Glomerular endothelial cell (primary cell): ENCODE measurements at regions not wholly inside any gene's neighbourhood (a gene's known extent, or its start where the extent isn't known, plus 50 kb on each side); places are given as distances from the start of the nearest gene placed in this dataset.
"Not testable (repeated sequence)": the region's sequence is repeated elsewhere in the genome, so short reads cannot be mapped to it uniquely, and the experiment has no call there.

Experiments
- DNase-seq: peaks from one replicate; pipeline ENCODE4 v3.0.0-alpha.2; 2011; ENCODE audit warnings: low read depth, low spot score; ENCODE audit errors: extremely low read depth

DNA sequence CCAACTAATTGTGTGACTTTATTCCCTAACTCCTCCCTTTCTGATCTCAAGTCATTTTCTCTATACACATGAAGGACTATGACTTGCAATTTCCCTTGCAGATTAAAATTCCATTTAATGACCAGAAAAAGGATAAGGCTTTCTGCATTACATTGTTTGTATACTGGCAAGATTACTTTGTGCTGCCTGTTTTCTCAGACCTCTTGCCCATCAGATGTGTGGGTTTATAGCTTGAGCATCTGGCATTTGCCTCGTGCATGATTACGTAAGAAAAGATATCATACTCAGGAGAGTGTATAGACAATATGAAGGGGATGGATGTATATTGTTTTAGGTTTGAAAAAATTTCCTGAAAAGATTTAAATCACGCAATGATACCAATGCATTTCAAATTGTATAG lies 593.8 kb upstream of the SLIT2 start:
- DNase-seq: no peak

- no peak for DNase-seq
Observed at GRCh38 chr4:19655666-19656065, 596.0 kb upstream of the SLIT2 start.

DNA sequence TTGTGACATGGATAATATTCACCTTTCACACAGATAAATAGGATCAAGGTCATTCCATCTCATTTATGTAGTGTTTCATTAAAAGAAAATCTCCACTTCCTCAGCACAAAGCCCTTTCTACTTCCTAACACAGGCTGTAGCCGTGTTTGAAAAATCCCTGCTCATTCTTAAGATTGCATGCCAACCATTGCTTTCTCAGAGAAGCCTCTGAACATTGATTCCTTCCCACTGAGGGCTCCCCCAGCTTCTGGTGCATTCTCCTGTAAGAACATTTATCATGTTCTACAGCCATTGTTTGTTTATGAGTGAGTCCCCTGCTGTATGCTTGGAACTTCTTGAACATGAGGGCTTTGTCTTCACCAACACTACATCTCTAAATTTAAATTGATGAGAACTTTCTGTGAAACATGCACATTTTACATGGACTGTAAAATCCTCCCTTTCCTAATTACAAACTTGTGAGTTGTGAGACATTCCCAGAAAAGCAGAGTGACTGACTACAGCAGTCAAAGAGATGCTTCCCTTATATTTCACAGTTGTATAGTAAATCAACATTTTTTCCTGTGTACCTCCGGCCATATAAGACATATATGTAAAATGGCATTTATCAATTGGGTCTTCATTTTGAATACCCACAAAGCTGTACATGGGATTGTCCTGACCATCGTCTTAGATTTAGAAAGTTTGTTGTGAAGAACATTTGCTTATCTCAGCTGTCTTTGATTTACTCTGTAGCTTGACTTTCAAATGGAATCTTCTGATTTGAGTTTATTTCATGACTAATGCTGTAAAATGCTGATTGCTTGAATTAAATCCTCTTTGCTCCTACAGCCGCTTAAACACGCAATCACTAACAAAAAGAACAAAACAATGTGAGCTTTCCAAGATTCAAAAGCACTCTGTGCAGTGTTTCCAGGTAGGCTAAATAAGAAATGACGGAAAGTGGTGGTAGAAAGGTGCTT lies 600.5 kb upstream of the SLIT2 start:
- no peak for DNase-seq

- DNase-seq: no peak
Observed at GRCh38 chr4:19645589-19645988, 606.1 kb upstream of the SLIT2 start.

GRCh38 chr4:19636451-19636850 lies 615.3 kb upstream of the SLIT2 start:
- no peak for DNase-seq

- DNase-seq: no peak
Observed at GRCh38 chr4:19631814-19632213, 619.9 kb upstream of the SLIT2 start.

DNA sequence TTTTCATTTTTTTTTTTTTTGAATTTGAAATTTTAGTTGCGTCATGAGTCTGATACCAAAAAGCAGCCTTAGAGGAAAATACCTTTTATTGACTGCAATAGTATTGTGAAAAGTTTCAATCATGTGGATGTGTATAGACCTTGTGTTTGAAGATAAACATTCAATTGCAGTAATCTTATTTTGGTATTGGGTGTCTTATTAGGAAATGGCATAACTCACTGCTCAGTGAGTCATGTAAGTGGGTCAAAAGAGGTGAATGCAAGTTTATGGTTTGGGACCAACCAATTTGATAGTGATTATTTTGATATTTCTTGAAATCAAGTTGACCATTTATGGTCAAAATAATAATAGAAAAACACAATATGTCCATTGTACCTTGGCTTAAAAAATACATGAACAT lies 627.8 kb upstream of the SLIT2 start:
- no peak for DNase-seq

DNA sequence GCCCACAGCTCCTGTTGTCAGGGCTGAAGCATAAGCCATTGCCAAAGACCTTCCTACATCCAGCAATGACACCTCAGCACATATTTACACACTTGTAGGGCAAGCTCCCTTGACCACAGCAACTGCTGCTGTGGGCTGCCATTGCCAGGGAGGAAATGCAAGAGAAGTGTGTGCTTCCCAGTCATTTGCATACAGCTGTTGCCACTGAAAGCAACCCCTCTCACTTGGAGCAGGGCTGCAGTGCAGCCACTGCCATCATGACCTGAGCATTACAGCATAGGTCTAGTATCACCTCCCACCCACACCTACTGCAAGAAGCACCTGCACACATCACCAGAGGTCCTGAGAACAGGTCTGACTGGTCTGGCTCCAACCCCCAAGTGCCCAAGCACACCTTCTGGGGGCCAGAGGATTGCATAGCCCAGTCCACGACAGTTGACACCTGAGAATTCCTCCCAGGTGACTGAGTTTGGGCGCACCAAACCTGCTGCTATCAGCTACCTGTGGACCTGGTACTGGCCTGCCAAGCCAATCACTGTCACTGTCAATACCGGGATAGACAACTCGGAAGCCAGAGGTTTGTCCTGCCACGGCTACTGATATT lies 636.5 kb upstream of the SLIT2 start:
- no peak for DNase-seq

GRCh38 chr4:19614171-19614570 lies 637.5 kb upstream of the SLIT2 start:
- no peak for DNase-seq

DNA sequence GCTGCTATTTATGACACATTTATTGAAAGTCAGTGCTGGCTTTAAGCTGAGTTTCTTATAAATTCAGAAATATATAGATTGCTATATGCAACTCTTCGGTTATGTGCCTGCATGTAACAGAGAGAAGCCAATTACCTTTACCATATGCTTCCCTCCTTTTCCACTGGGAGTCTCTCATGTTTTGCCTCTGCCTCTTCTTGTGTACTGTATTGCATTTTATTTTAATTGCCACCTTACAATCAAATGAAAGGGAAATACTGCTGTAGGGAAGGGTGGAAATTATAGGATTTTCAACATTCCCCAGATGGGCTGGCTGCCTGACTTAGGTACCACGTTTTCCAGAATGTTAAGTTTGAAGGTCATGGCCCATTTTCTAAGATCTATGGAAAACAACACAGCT lies 655.4 kb upstream of the SLIT2 start:
- no peak for DNase-seq

DNA sequence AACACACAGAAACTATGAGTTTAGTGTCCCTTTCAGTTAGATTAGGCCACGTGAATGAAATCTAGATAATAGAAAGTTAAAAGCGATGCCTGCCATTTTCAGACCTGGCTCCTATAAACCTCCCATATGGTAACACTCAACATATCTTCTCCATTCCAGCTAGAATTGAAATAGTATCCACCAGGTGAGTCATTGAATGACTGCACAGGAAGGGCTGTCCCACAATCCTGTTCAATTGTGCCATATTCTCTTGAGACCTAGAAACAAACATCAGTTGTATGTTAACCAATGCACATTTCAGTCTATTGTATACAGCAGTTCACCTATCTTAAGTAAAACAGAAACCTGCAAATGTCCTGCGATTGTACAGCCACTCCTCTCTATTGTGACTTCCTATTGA lies 659.3 kb upstream of the SLIT2 start:
- no peak for DNase-seq

DNA sequence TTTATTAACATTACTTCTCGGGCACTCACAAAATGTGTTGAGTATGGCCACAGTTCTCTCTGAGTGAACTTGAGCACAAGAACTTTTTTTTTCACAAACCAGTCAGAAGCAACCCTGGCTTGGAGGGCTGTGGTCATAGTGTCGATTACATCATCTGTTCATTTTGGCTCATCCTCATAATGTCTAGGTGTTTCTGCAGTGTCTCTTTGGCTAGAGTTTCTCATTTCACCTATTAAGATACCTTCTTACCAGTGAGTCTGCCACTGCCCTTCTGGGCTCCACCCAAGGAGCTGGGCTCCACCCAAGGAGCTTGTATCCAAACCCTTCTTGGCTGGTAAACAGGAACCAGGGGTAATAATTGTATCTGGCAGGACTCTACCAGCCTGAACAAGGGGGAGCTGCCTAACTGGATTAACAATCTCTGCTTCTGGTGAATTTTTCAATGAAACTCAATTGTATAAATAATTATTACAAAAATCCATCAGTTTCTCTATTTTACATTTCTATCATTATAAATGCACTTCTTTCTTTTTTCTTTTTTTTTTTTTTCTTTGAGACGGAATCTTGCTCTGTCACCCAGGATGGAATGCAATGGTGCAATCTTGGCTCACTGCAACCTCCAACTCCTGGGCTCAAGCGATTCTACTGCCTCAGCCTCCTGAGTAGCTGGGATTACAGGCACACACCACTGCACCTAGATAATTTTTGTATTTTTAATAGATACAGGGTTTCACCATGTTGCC lies 667.7 kb upstream of the SLIT2 start:
- DNase-seq: no peak

DNA sequence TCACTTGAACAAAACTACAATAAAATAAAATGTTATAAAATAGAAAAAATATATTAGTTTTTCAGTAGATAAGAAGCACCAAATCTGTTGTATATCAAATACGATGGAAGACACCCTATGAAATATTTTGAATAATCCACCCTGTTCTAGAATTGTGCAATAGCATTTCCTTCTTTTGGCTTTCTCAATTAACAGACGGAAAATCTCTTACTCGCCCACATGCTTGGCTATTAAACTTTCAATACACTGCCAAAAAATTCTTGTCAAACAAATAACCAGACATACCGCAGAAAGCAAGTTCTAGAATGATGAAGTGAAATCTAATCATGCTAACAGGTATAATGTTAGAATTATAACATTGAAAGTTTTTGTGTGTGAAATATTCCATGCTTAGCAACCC lies 671.6 kb upstream of the SLIT2 start:
- no peak for DNase-seq

- no peak for DNase-seq
Observed at GRCh38 chr4:19579608-19580007, 672.1 kb upstream of the SLIT2 start.

DNA sequence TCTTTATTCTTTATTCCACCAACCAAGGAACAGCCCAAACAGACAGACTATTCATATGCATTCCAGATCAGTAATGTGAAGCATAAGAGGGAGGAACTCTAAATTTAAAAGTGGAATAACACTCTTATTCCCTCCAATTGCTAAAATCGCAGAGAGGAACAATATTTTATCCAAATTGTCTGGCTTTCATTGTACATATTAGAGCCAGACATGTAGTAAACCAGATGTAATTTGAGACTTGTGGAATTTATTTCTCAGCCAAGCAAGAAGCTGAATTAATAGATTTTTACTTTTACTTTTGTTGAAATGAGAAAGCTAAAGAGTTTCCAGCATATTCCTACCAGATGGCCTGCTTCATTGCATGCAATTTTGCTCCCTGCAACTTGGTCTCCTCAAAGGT lies 674.6 kb upstream of the SLIT2 start:
- no peak for DNase-seq

DNA sequence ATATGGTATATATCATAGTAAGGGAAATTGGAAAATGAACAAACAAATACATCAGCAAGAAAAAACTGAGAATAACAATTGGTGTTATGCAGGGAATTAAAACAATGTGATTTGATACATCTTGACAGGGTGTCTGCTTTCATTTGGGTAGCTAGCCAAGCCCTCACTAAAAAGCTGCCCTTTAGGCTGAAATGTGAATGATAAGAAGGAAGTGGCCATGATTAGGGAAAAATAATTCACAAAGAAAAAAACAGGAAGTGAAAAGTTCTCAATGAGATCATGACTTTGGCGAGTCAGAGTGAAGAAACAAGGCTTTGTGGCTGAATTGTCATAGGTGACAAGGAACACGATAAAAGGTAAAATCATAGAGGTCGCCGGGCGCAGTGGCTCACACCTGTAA lies 675.8 kb upstream of the SLIT2 start:
- DNase-seq: no peak

DNA sequence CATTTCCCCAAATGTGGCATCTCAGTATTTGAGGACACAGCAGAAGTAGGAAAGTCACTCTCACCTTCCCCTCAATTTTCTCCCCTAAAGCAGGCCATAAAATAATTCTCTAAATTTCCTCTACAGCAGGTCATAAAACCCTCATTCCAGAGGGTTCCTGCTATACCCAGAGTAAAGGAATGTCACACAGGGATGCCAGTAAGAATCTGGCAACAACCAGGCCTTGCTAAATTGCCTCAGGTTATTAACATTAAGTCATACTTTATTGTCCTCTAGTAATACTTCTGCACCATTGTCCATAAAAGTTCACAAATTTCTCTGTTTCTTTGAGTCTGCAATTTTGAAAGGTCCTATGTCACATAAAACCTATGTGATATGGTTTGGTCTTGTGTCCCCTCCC lies 685.7 kb upstream of the SLIT2 start:
- no peak for DNase-seq

- DNase-seq: no peak
Observed at GRCh38 chr4:19562456-19562855, 689.2 kb upstream of the SLIT2 start.

DNA sequence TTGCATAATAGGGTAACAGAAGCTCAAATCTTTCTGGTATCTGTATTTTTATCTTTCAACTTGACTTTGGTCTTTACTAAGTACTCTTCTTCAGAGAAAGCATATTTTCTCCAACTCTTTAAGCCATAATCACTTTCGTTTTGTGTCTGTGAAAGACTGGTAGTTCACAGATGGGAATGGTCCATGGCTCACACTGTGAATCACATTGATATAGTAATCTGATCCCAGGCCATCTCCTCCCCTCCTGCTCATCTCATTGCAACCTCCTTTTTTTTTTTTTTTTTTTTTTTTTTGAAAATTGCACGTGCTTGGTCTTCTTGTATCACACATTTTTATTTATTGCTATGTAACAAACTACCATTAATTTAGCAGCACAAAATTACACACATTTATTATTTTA lies 694.5 kb upstream of the SLIT2 start:
- DNase-seq: no peak

DNA sequence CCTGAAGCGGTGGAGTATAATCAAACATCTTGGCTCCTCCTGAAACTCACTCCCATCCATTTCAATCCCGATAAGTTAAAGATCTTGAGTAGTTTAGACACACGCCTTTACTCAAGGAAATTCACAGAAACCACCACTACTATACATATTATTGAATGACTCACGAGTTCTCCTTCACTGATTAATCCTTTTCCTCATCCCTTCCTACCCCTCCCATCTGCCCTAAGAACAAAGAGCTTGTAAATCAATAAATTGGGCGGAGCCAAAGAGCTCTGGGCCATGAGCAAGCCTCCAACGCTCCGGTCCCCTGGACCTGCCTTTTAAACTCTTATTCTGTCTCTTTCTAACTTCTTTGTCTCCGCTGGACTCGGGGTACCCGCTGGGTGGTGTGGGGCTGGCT lies 695.4 kb upstream of the SLIT2 start:
- not testable (repeated sequence) for DNase-seq

- DNase-seq: no peak
Observed at GRCh38 chr4:19547463-19547862, 704.2 kb upstream of the SLIT2 start.
